ENCODE measurements at regions not wholly inside any gene's neighbourhood (a gene's known extent, or its start where the extent isn't known, plus 50 kb on each side); places are given as distances from the start of the nearest gene placed in this dataset.

DNA sequence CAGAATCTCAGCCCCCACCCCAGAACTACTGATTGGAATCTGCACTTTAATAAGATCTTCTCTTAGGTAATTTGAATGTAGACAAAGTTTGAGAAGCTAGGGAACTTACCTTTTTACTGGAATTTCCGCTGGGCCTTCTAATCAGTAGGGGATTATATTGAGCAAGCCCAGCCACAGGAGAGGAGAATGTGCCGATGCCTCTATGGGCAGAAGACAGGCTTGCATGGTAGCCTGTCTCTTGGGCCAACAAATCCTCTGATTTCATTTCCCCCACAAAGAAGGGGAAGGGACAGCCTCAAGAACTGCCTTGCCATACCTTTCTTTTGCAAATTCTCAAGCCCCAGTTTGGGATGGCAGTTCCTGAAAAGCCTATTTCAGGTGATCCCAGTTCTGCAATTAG lies 163.4 kb upstream of the BDNF start:
- Histone ChIP-seq H3K79me2 (ENCODE audit: low read length) (no peaks in the 10 kb centered on the region), H2AFZ (ENCODE audit: low read length) (no peak overlapping the region)
- TF ChIP-seq EZH2phosphoT487 (IDR thresholded peaks at IDR 0.05; ENCODE audit: low read length) (no peak), CTCF (IDR thresholded peaks at IDR 0.05; ENCODE audit: low read length) (no peak), EZH2 (optimal IDR thresholded peaks at IDR 0.05; ENCODE audit: low read depth, low read length) (no peak)

GRCh38 chr11:27861706-27862430 lies 161.6 kb upstream of the BDNF start:
- Histone ChIP-seq H3F3A (ENCODE audit: insufficient read depth, low read length) (no peaks in the 10 kb centered on the region), H3K9me3 (replicated peaks; ENCODE audit: insufficient read depth, low read length) (no peaks in the 10 kb centered on the region), H4K20me1 (ENCODE audit: insufficient read depth, low read length) (no peaks in the 10 kb centered on the region), H3K4me1 (ENCODE audit: low read length) (peaks cover 12% of the 10 kb centered on the region; the same call in 1 of the 2 replicates), H3K79me2 (ENCODE audit: low read length) (no peaks in the 10 kb centered on the region), H3K4me3 (ENCODE audit: low read length) (no peak overlapping the region), H3K27me3 (replicated peaks; ENCODE audit: insufficient read depth, low read length) (no peaks in the 10 kb centered on the region), H3K27ac (ENCODE audit: low read length) (no peak overlapping the region), H3K9ac (ENCODE audit: low read length) (no peak overlapping the region), H3K9me2 (replicated peaks; ENCODE audit: insufficient read depth, low read length) (no peaks in the 10 kb centered on the region), H3K4me2 (ENCODE audit: low read depth, low read length) (no peak overlapping the region), H3K36me3 (replicated peaks; ENCODE audit: insufficient read depth, low read length) (no peaks in the 10 kb centered on the region), H2AFZ (ENCODE audit: low read length) (no peak overlapping the region)
- no peak for DNase-seq
- no peak for TF ChIP-seq EZH2phosphoT487 (IDR thresholded peaks at IDR 0.05; ENCODE audit: low read length)
- TF ChIP-seq EZH2 (optimal IDR thresholded peaks at IDR 0.05; ENCODE audit: low read depth, low read length), result no peak
- no peak for TF ChIP-seq CTCF (IDR thresholded peaks at IDR 0.05; ENCODE audit: low read length)

More for the DNA sequence above, 163.4 kb upstream of the BDNF start:
- no peaks in the 10 kb centered on the region for H3F3A ChIP-seq (ENCODE audit: insufficient read depth, low read length)
- no peaks in the 10 kb centered on the region for H3K27me3 ChIP-seq (replicated peaks; ENCODE audit: insufficient read depth, low read length)
- no peaks in the 10 kb centered on the region for H3K36me3 ChIP-seq (replicated peaks; ENCODE audit: insufficient read depth, low read length)
- no peaks in the 10 kb centered on the region for H3K4me1 ChIP-seq (ENCODE audit: low read length)
- H4K20me1 ChIP-seq (ENCODE audit: insufficient read depth, low read length), result no peaks in the 10 kb centered on the region
- H3K9ac ChIP-seq (ENCODE audit: low read length), result no peak overlapping the region
- H3K4me2 ChIP-seq (ENCODE audit: low read depth, low read length), result no peak overlapping the region
- H3K9me3 ChIP-seq (replicated peaks; ENCODE audit: insufficient read depth, low read length), result no peaks in the 10 kb centered on the region
- no peaks in the 10 kb centered on the region for H3K9me2 ChIP-seq (replicated peaks; ENCODE audit: insufficient read depth, low read length)
- no peak overlapping the region for H3K27ac ChIP-seq (ENCODE audit: low read length)
- no peak overlapping the region for H3K4me3 ChIP-seq (ENCODE audit: low read length)
- no peak for DNase-seq

GRCh38 chr11:27860811-27861210 lies 160.6 kb upstream of the BDNF start:
- H3K27me3 ChIP-seq (replicated peaks; ENCODE audit: insufficient read depth, low read length), result no peaks in the 10 kb centered on the region
- no peaks in the 10 kb centered on the region for H3F3A ChIP-seq (ENCODE audit: insufficient read depth, low read length)
- DNase-seq, result no peak

More at GRCh38 chr11:27860811-27861210, 160.6 kb upstream of the BDNF start:
- H3K4me2 ChIP-seq (ENCODE audit: low read depth, low read length), result no peak overlapping the region
- no peaks in the 10 kb centered on the region for H3K9me2 ChIP-seq (replicated peaks; ENCODE audit: insufficient read depth, low read length)
- H3K27ac ChIP-seq (ENCODE audit: low read length), result no peak overlapping the region
- H3K9me3 ChIP-seq (replicated peaks; ENCODE audit: insufficient read depth, low read length), result no peaks in the 10 kb centered on the region
- no peaks in the 10 kb centered on the region for H3K79me2 ChIP-seq (ENCODE audit: low read length)
- H3K4me1 ChIP-seq (ENCODE audit: low read length), result peaks cover 13% of the 10 kb centered on the region; the same call in 1 of the 2 replicates
- H3K4me3 ChIP-seq (ENCODE audit: low read length), result no peak overlapping the region
- no peaks in the 10 kb centered on the region for H4K20me1 ChIP-seq (ENCODE audit: insufficient read depth, low read length)
- no peak overlapping the region for H2AFZ ChIP-seq (ENCODE audit: low read length)
- H3K36me3 ChIP-seq (replicated peaks; ENCODE audit: insufficient read depth, low read length), result no peaks in the 10 kb centered on the region
- no peak for TF ChIP-seq CTCF (IDR thresholded peaks at IDR 0.05; ENCODE audit: low read length)
- no peak overlapping the region for H3K9ac ChIP-seq (ENCODE audit: low read length)

Measured in MM.1S (cell line).